Uterus (tissue), 2 donors: ENCODE measurements at regions not wholly inside any gene's neighbourhood (a gene's known extent, or its start where the extent isn't known, plus 50 kb on each side); places are given as distances from the start of the nearest gene placed in this dataset.

Experiments used
- CTCF ChIP-seq, 4 experiments: fragments of 200-600 bp in 2 of 4; fragments of 450-650 bp in 2 of 4; sonication (generic) in 2 of 4; IDR thresholded peaks; one replicate each; pipeline ENCODE4 v1.5.1; 2016 to 2019; ENCODE audit warnings: antibody characterized with exemption in 4 of 4, mild to moderate bottlenecking in 2 of 4, moderate library complexity in 1 of 4
- POLR2A ChIP-seq, 2 donors: fragments of 450-650 bp; IDR thresholded peaks; one replicate each; pipeline ENCODE4 v1.6.1; 2016; ENCODE audit warnings: antibody characterized with exemption in 2 of 2, mild to moderate bottlenecking in 1 of 2, moderate library complexity in 1 of 2

GRCh38 chr3:78077178-78077577 is 1037.3 kb downstream of the ROBO2 start:
- TF ChIP-seq CTCF (IDR thresholded peaks at IDR 0.05) (no peak), POLR2A (IDR thresholded peaks at IDR 0.05) (no peak)
